GM12892 (cell line): ENCODE measurements at regions not wholly inside any gene's neighbourhood (a gene's known extent, or its start where the extent isn't known, plus 50 kb on each side); places are given as distances from the start of the nearest gene placed in this dataset.

Experiments used
- POLR2A ChIP-seq: IDR thresholded peaks from 2 replicates; pipeline ENCODE4 v1.6.1; 2011; ENCODE audit warnings: low read depth, low read length, control low read depth
- POLR2AphosphoS5 ChIP-seq: IDR thresholded peaks from 2 replicates; pipeline ENCODE4 v1.6.1; 2011; ENCODE audit warnings: low read depth, low read length, control low read depth

DNA sequence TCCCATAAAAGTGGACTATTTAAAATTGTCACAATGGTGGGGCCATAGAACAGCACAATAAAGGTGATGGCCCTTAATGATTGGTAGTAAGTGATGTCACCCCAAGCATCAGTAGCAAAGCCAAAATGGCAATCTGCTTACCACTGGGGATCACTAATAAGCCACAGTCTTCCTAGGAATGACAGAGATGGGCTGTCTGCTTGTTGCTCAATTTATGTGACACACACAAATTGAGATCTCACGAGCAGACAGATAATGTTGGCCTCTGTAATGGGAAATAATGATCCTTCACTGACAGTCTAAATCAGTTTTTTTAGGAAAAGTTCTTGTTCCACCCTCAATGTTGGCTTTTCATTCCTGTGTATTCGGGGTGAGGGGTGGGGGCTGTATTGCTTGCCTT lies 515.1 kb downstream of the BRD1 start:
- no peak for TF ChIP-seq POLR2AphosphoS5
- no peak for TF ChIP-seq POLR2A
